GM19372 (cell line): ENCODE measurements at regions not wholly inside any gene's neighbourhood (a gene's known extent, or its start where the extent isn't known, plus 50 kb on each side); places are given as distances from the start of the nearest gene placed in this dataset.

Experiments
- ATAC-seq: cut with Tn5 transposase; IDR thresholded peaks from one replicate; pipeline ENCODE4 v1.9.1; 2021; ENCODE audit warnings: mild to moderate bottlenecking, low read depth, moderate library complexity; ENCODE audit not compliant: unreplicated experiment

- ATAC-seq, result no peak
These were observed 170.6 kb downstream of the KCTD12 start for GRCh38 chr13:76715621-76716020.

GRCh38 chr13:76715075-76715474 lies 171.1 kb downstream of the KCTD12 start:
- ATAC-seq, result no peak

GRCh38 chr13:76713280-76713679 lies 172.9 kb downstream of the KCTD12 start:
- no peak for ATAC-seq

- no peak for ATAC-seq
These were observed 174.5 kb downstream of the KCTD12 start for GRCh38 chr13:76711550-76712182.

GRCh38 chr13:76709851-76710250 lies 176.4 kb downstream of the KCTD12 start:
- no peak for ATAC-seq

GRCh38 chr13:76708138-76708688 lies 178.0 kb downstream of the KCTD12 start:
- ATAC-seq, result no peak

- ATAC-seq, result no peak
These were observed 178.8 kb downstream of the KCTD12 start for GRCh38 chr13:76707360-76707759.

- ATAC-seq, result no peak
These were observed 182.4 kb downstream of the KCTD12 start for GRCh38 chr13:76703621-76704288.

- no peak for ATAC-seq
These were observed 183.0 kb downstream of the KCTD12 start for GRCh38 chr13:76703216-76703615.

GRCh38 chr13:76697288-76697687 lies 188.9 kb downstream of the KCTD12 start:
- no peak for ATAC-seq

GRCh38 chr13:76696370-76696769 lies 189.8 kb downstream of the KCTD12 start:
- no peak for ATAC-seq

GRCh38 chr13:76693086-76693485 lies 193.1 kb downstream of the KCTD12 start:
- ATAC-seq, result no peak

GRCh38 chr13:76692346-76692745 lies 193.9 kb downstream of the KCTD12 start:
- no peak for ATAC-seq

GRCh38 chr13:76690611-76691010 lies 195.6 kb downstream of the KCTD12 start:
- no peak for ATAC-seq

GRCh38 chr13:76687467-76687866 lies 198.7 kb downstream of the KCTD12 start:
- no peak for ATAC-seq

- ATAC-seq, result no peak
These were observed 200.3 kb downstream of the KCTD12 start for GRCh38 chr13:76685938-76686337.

- ATAC-seq, result no peak
These were observed 201.9 kb downstream of the KCTD12 start for GRCh38 chr13:76684336-76684735.

GRCh38 chr13:76683854-76684253 lies 202.4 kb downstream of the KCTD12 start:
- no peak for ATAC-seq

GRCh38 chr13:76683168-76683567 lies 203.0 kb downstream of the KCTD12 start:
- ATAC-seq, result no peak

- no peak for ATAC-seq
These were observed 206.1 kb downstream of the KCTD12 start for GRCh38 chr13:76680112-76680511.

GRCh38 chr13:76677043-76677442 lies 209.2 kb downstream of the KCTD12 start:
- ATAC-seq, result no peak

GRCh38 chr13:76672420-76672819 lies 213.8 kb downstream of the KCTD12 start:
- ATAC-seq, result no peak
